SJCRH30 (cell line): ENCODE measurements at regions not wholly inside any gene's neighbourhood (a gene's known extent, or its start where the extent isn't known, plus 50 kb on each side); places are given as distances from the start of the nearest gene placed in this dataset.
A peak's percentile ranks its signal among the peaks of the same experiment; 100 is the strongest.

Experiments
- DNase-seq, 2 experiments: peaks; one replicate each; pipeline ENCODE4 v3.0.0-alpha.2; 2015 to 2020
- H3K27ac ChIP-seq: fragments of 250-450 bp; sonication (Bioruptor Pico); 2 replicates; pipeline ENCODE4 v1.5.1; 2020; ENCODE audit warnings: mild to moderate bottlenecking, moderate library complexity
- H3K27me3 ChIP-seq: fragments of 250-450 bp; sonication (Bioruptor Pico); 2 replicates; pipeline ENCODE4 v1.5.1; 2020; ENCODE audit warnings: mild to moderate bottlenecking, moderate library complexity
- H3K36me3 ChIP-seq: fragments of 250-450 bp; sonication (Bioruptor Pico); 2 replicates; pipeline ENCODE4 v1.5.1; 2020; ENCODE audit warnings: mild to moderate bottlenecking, moderate library complexity
- H3K4me1 ChIP-seq: fragments of 250-450 bp; sonication (Bioruptor Pico); 2 replicates; pipeline ENCODE4 v1.5.1; 2020; ENCODE audit warnings: mild to moderate bottlenecking, moderate library complexity
- H3K4me3 ChIP-seq: fragments of 250-450 bp; sonication (Bioruptor Pico); 2 replicates; pipeline ENCODE4 v1.5.1; 2020; ENCODE audit warnings: mild to moderate bottlenecking, moderate library complexity
- H3K9me3 ChIP-seq: fragments of 250-450 bp; sonication (Bioruptor Pico); replicated peaks from 2 replicates; pipeline ENCODE4 v1.5.1; 2020; ENCODE audit warnings: mild to moderate bottlenecking, moderate library complexity

DNA sequence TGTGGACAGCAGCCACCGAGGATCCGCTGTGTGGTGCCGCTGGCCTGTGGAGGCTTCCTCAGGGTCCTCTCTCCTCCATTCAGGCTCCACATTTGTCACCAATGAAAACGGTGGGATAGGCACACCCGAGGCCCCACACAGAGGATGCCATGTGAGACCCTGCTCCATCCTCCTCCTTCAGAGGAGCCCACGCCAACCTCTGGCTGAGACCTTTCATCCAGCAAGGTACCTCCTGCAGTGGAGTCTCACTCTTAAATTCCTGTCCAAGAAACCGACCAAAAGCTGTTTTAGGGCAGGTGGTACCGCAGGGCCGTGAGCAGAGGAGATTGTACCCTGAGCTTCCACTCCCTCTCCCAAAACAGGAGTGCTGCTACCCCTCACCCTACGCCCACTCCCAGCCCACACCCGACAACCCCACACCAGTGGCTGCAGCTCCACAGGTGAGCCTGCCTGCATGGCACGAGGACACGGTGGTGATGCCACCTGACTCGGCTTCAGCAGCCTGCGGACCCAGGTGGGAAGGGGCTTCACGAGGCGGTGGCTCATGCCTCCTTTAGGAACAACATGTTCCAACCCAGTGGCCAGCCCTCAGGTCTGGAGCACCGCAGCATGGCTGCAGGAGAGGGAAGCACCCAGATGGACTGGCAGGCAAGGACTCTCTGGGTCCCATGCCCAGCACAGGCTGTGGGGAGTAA, 237.6 kb upstream of the AFDN start:
- H3K4me1 ChIP-seq, result peaks cover 10% of the 10 kb centered on the region; the same call in 1 of the 2 replicates
- no peaks in the 10 kb centered on the region for H3K27me3 ChIP-seq
- peak overlapping the region; percentile 84 for H3K27ac ChIP-seq
- H3K4me3 ChIP-seq, result no peak overlapping the region
- no peak for DNase-seq
- H3K9me3 ChIP-seq, result peaks cover 13% of the 10 kb centered on the region
- H3K36me3 ChIP-seq, result no peaks in the 10 kb centered on the region

- H3K9me3 ChIP-seq, result peaks cover 13% of the 10 kb centered on the region
- no peaks in the 10 kb centered on the region for H3K36me3 ChIP-seq
- no peak for DNase-seq
- no peak overlapping the region for H3K4me3 ChIP-seq
- H3K27me3 ChIP-seq, result no peaks in the 10 kb centered on the region
- H3K4me1 ChIP-seq, result peaks cover 10% of the 10 kb centered on the region; the same call in 1 of the 2 replicates
- H3K27ac ChIP-seq, result no peak overlapping the region
Observed at GRCh38 chr6:167589615-167589940, 237.1 kb upstream of the AFDN start.

- H3K9me3 ChIP-seq, result peaks cover 13% of the 10 kb centered on the region
- H3K4me1 ChIP-seq, result peaks cover 10% of the 10 kb centered on the region; the same call in 1 of the 2 replicates
- no peak for DNase-seq
- H3K4me3 ChIP-seq, result no peak overlapping the region
- H3K27me3 ChIP-seq, result no peaks in the 10 kb centered on the region
- H3K36me3 ChIP-seq, result no peaks in the 10 kb centered on the region
- H3K27ac ChIP-seq, result no peak overlapping the region
Observed at GRCh38 chr6:167590193-167590592, 236.5 kb upstream of the AFDN start.
